ENCODE measurements at regions not wholly inside any gene's neighbourhood (a gene's known extent, or its start where the extent isn't known, plus 50 kb on each side); places are given as distances from the start of the nearest gene placed in this dataset.

DNA sequence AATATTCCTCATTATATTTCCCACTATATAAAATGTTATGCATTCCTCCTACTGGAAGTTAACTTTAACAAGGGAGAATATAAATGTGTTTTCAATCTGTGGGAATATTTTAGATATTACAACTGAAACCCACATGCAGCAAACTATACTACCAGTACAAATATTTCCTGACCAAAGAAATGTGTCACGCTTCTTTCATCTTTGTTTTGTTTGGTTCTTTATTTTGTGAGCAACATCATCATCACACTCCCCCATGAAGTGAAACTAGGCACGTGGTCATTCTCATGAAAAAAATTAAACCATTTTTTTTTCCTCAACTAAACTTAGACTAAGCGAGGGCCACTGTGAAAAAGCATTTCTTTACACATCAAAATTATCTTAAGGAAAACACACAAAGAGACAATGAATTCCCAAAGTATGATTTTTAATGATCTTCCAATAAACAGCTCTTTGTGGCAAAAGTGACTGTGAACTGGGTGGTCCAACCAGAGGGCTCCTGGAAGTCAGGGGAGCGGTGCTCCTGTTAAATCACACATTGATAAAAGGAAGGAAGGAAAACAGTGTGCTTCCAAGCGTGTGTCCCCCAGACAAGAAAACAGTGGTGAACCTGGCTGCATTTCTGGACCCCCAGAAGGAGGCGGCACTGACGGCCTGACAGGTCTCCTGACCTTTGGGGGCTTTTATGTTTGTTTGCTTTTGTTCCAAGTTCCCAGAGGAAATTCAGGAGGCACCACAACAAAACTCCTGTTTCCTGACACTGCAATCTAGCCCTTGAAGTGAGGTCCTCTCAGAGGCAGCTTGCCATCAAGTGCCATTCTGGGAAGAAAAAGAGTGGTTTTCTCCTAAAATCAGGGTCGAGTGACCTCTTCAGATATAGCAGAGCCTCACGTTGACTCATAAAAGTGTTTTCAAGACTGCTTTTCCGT, 166.8 kb upstream of the FOXQ1 start:
- no peak for DNase-seq

DNA sequence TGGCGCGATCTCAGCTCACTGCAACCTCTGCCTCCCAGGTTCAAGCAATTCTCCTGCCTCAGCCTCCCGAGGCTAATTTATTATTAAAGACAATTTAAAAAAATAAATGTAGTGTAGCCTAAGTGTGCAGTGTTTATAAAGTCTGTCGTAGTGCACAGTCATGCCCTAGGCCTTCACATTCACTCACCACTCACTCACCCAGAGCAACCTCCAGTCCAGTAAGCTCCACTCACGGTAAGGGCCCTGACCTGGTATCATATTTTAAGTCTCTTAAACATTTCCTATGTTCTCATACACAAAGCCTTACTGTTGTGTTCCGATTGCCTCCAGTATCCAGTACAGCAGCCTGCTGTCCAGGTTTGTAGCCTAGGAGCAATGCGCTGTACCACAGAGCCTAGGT, 168.2 kb upstream of the FOXQ1 start:
- DNase-seq, result no peak

DNA sequence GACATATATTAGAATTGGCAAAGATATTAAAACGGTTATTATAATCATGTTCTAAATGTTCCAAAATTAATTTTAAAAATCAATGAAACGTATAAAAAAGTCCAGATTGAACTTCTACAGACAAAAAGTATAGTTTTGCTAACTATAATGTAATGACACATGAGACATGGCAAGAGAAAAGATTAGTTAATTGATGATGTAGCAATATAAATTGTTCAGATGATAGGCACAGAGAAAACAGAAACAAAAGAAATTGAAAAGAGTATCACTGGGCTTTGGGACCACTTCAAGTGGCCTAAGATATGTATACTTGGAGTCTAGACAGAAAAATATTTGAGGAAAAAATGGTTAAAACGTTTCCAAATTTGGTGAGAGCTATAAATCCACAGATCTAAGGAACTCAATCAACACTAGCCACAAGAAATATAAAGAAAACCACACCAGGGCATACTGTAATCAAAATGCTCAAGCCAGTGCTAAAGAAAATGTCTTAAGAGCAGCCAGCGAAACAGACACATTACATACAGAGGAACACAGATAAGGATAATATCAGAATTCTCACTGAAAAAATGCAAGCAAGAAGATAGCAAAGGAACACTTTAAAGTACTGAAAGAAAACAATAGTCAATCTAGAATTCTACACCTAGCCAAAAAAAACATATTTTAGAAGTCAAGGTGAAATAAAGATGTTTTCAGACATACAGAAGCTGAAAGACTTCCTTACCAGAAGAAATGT, 172.6 kb upstream of the FOXQ1 start:
- DNase-seq, result no peak

DNA sequence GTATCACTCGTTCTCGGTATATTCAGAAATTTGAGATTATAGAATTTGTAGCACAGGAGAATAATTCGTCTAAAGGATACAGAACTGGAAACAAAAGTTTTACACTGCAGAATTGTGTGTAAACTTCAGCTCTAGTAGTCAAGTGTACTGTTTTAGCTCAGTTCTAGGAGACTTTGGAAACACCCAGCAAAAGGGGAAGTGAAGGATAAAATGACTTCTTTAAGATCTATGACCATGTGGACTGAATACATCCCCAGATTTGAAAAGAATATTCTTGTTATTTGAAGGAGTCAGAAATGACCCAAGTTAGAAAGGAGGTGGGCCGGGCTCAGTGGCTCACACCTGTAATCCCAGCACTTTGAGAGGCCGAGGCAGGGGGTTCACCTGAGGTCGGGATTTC, 174.0 kb upstream of the FOXQ1 start:
- no peak for DNase-seq

DNA sequence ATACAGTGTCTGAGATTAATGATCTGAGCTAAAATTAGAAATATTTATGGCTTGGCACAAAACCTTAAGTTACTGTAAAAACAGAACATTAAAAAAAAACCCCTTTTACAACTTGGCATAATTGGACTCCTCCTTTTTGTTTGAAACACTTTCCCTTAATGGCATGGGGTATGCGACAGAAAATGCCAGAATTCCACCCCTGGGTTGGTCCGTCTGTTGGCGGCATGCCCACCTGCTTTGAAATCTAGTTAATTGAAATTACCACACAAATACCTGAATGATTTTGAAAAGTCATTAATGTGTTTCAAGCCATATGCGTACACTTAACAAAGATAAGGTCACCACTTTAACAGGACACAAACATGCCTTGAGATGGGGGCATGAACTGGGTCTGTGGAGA, 175.1 kb upstream of the FOXQ1 start:
- DNase-seq, result no peak

DNA sequence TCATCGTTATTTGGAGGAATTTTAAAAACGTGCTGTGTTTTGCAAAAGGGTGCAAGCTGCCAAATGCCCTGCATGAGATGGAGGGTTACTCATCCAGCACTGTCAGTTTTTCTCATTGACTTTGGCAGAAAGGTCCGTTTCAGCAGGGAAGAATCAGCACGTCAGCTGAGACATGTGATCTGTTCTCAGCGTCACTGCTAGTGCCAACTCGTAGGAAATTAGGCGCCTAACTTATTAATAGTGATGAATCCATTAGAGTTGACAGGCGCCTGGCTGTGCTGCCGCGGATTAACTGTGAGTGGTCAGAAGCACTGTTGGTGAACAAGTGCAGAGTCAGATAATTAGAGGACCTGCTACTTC, 175.5 kb upstream of the FOXQ1 start:
- no peak for DNase-seq

DNA sequence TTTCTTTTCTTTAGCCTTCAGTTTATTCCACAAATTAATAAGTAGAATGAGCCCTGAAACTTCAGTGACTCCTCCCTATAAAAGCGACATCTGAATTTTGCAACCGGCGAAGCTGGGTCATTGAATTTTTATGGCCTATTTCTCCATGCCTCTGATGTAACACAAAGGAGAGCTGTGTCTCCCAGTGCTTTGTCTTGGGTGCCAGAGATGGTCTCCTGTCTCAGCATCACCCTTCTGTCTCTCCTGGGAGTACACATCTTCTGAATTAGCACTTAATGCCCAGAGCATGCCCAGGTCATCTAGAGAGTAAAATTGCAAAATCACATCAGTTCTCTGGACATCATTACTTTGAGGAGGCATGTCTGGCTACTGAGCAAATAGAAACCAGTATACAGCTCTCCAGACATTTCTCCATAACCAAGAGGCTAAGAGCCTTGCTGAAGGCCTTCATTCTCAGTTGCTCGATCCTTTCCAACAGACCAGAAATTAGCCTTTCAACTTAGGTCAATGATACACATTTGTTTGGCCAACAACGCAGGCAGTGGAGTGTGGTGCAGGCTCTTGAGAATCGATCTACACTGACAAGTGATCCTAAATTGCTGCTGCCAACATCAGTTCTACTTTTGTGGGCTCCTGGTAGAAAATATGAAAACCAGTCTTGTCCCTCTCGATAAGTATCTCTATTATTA, 176.0 kb upstream of the FOXQ1 start:
- no peak for DNase-seq

DNA sequence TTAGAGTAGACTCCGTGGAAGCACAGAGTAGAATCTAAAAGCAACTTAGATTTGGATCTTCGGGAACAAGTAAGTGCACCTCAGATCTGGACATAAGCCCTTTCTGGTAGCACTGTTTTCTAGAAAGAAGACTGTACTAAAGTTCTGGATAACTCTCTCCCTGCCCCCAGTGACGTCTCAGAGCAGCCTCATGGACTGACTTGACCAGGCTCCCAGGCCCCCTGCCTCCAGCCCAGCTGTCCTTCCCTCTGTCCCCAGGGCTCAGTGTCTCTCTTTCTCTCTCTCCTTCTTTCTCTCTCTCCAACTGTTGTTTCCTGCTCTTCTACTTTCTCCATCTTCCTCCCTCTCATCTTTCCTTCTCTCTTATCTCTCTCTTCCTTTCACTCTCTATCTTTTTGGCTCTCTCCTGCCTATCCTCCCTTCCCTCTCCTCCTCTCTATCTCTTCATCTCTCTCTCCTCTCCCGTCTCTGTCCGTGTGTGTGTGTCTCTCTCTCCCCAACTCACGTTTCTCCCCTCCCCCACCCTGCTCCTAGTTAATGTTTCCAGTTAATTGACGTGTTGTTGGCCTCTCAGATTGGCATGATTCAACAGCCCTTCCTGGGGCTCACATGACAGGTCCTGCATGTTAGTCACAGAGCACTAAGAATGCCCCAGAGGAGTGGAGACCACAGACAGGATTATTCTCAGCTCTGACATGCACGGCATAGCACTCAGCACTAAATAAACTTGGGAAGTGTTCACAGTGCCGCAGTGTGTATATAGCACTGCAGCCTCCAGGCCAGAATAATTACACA, 180.4 kb upstream of the FOXQ1 start:
- no peak for DNase-seq

DNA sequence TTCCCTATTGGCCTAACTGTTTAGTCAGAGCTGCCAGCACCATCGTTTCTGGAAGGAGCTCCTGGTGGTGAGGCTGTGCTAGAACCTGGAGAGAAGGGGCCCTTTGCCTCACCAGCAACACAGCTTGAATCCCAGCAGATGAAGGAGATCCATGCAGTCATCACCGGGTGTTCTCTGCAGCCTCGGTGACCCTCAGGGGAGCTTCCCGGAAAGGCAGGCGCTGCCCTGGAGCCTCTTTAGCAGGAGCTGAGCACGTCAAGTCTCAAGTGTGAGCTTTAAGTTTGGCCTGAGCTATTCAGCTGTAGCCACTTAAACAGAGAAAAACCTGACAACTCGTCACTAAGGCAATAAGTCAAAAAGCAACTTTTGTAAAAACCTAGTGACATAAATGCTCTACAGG, 181.2 kb upstream of the FOXQ1 start:
- no peak for DNase-seq

DNA sequence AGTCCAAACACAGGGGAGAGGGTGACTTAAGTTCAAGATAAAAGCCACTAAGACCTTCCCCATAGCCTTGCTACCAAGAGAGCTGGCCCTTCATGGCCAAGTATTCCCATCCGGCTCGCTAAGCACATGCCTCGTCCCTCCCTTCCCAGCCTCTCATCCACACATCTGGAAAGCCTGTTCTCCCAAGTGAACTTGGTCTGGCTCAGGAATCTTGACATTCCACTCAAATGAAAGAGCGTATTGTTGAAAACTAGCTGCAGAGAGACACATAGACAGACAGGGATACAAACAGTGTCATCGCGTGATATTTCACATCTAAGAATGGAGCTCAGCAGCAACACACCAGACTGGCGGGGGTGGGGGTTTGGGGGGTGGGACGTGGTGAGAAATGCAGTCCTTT, 182.8 kb upstream of the FOXQ1 start:
- no peak for DNase-seq

DNA sequence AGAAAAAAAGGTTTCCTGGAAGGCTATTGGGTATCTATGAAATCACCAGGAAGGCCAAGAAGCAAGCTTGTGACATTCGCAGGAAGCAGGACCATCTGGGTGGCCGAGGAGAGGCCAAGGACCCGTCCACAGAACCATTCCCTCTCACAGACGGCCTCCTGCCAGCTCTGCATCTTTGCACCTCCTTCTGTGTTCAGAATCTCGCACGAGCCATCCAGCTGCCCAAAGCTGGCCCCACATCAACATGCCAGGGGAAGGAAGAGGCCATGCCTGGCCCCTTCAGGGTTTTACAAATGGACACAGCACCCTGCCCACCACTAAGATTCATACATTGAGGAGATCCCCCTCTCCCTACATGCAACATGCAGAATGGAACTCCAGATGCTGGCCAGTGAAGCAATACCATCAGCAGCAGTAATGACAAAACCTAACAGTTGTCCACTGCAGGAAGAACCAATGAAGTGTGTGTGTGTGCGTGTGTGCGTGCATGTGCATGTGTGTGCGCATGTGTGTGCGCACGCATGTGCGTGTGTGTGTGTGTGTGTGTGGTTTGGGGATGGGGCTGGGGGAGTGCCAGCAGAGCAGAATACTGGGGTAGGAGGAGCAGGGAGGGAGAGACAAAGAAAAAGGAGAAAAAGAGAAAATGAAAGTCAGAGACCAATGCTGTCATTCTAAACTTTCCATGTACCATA, 184.2 kb upstream of the FOXQ1 start:
- no peak for DNase-seq

DNA sequence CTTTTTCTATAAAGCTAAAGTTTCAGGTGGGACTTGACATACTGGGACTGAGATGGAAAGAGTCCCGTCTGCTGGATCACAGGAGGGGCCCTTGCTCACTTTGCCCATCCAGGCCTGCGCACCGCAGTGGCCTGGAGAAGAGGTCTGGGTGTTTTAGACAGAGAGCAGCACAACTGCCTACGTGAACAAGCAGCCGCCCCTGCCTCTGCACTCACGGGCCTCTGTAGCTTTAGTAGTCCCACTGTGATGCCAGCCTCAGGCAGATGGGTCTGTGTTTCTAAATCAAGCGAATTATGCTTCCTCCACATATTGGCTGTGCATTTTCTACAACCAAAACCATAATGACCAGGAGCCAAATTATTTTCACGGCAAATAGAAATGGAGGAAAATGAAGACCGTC, 184.8 kb upstream of the FOXQ1 start:
- no peak for DNase-seq

DNA sequence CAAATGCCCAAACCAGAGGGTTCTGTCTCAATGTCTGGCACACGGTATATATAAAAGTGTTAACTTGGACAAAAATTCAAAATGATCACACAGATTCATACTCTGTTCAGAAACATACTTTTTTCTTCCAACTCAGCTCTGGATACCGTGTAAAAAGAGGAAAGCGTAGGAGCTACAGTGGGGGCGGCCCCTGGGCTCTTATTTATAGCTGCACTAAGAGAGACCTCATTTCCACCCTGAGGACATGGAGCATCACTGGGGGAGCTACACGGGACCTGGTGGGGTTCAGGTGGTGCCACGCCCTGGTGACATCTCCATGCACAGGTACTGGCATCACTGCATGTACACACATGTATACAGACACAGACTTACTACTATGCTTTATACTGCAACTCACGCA, 185.9 kb upstream of the FOXQ1 start:
- DNase-seq, result no peak

DNA sequence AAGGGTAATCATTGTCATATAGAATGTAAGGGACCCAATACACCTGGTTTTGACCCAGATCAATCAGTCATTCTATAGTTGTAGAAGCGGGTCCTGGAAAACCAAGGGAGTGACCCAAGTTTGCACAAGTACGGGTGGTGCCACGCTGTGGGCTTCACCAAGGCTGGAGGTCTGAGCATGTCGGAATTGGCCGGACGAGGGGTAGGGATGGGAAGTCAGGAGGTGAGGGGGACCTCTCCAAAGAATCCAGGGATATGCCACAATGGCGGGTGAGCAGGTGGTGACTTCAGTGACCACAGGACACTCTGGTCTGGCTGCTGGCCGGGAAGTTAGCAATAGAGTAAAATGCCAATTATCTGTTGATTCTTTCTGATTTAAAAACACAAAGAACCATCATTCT, 186.6 kb upstream of the FOXQ1 start:
- DNase-seq, result no peak

DNA sequence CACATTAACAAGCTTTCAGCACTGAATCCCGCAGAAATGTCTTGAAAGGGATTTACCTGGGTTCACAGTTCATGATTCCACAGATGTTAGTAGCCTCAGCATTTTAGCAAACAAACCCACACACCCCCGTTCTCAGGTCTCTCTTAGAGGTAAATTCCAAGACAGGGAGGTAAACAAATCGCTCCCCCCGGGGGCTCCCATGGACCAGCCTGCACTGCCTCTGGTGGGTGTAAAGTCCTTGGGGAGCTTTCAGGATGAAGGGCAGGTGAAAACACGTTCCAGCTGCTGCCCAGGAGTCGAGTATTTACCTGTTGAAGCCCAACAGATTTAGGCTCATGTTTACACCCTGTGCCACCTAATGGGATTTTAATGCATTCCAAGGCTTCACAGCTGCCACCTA, 187.0 kb upstream of the FOXQ1 start:
- no peak for DNase-seq

DNA sequence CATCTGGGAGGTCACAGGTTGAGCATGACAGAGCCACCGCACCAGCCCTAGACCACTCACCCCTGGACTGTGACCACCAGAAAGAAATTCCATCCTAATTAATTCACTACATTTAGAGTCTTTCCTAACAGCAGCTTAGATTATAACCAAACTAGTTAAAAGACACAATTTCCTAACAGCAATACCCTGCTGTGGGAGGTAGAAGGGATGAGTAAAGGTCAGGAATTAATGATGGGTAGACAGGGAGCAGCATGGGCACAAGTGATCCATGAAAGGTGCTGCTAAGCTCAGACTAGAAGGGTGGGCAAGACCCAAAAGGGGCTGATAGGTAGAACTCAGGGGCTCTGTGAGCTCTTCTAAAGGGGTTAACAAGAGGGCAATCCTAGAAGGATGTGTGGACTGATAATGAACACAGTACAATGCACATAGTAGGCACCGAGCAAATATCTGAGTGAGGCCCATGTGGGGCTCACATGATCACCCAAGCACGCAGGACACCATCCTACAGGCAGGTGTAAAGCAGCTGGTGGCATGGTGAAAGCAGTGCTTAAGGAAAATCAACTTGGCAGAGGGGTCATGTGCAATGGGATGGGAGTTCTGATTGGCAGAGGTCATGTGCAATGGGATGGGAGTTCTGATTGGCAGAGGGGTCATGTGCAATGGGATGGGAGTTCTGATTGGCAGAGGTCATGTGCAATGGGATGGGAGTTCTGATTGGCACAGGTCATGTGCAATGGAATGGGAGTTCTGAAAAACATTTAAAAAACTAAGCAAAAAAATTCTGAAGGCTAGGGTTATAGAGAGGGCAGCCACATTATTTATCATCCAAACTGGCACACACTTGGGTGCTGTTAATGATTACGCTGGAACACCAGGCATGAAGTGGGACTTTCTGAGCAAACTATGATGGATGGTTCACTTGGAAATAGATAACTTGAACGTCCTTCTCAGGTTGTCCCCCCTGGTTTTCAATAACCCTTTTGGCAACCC, 188.2 kb upstream of the FOXQ1 start:
- DNase-seq, result no peak

DNA sequence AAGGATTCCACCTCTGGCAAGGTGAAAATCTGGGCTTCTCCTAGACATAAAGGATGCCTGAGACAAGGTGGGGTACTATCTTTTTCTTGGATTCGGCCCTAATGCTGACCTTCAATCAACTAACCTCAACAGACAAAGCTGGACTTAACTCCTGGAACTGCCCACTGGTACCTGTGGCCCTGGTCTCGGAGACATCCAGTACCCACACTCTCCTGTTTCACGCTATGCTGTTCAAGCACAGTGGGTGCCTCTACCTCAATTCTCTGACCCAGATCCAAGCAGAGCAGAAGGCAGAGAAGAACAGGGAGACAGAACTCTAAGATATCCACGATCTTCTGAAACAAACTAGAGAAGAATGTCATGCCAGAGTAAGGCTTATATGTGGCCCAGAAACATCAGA, 189.8 kb upstream of the FOXQ1 start:
- no peak for DNase-seq

DNA sequence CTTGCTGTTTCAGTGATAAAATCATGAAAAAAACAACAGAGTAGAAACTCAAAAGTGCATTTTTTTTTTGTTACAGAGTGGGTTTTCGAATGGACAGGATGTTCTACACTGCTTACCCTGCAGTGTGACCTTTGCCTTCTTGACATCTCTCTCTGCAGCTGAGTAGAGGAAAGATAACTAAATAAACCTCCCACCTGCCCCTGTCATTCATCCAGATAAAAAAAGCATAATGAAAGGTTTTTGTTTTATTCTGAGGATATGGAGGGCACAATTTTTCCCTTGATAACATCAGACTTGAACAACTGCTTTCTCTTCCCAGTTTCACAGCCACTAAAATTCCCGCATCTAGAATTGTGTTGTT, 193.6 kb upstream of the FOXQ1 start:
- no peak for DNase-seq

DNA sequence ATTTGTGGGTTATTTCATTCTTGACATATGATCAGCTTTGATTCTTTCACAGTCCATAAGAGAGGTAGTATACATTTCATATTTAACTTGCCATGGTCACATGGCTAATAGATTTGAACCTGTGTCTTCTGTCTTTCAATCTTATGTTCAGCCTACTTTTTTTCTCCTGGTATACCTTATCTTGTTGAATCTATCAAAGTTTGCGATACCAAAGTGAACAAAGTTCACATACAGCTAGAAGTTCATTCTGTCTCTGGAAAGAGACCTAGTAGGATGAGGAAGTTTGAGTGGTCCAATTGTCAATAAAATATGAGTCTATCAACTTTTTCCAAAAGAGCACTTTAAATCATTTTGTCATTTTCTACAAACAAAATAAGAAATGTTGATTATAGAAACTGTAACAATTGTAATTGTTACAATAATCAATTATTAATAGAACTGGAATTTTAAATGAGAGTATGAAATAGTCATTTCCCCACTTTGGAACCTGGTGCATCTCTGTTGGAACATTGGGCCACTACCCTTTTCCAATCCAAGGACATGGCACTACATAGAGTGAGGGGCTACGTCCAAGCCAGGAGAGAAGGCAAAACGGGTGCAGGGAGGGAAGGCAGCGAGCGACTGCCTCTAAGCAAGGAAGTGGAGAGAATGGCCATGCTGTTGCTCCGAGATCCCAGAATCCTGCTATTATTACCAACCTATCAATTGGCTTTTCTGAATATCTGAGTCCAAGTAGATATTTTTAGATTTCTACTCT, 194.2 kb upstream of the FOXQ1 start:
- no peak for DNase-seq

DNA sequence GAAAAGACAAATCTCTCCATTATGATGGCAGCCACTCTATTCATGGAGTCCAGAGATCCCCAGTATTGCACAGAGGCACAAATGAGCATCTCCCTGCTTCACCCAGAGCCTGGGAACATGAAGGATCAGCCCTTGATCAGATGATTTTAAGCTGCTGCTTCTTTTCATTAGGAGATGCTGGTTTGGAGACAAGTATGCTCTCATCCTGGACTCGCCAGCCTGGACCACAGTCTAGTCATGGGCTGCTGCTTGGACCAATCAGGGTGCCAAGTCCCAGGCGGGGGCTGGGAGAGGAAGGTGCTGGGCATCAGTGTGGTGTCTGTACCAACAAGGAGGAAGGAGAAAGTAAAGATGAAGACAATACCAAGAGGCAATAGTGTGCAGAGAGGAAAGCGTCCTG, 195.7 kb upstream of the FOXQ1 start:
- DNase-seq, result no peak

Data from activated CD4-positive, alpha-beta T cell treated with anti-CD3 and anti-CD28 coated beads, Interleukin-10, Interleukin-2, amounts not matched to agents 100 ng/mL and 50 ng/mL, durations not matched to agents 16 hours and 8 hours (primary cell).